ENCODE measurements at regions not wholly inside any gene's neighbourhood (a gene's known extent, or its start where the extent isn't known, plus 50 kb on each side); places are given as distances from the start of the nearest gene placed in this dataset.

DNA sequence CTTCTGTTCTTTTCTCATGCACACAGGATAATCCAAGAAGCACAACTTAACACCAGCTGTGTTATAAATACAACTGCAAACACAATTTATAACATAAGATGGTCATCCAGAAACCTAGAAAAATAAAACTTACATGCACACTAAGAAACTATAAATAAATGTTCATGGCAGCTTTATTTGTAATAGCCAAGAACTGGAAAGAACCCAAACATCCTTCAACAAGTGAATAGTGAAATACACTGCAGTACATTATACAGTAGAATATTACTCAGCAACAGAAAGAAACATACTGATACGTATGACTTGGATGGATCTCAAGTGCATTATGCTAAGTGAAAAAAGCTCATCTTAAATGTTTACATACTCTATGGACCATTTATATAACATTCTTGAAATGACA is 132.7 kb downstream of the SPTSSA start:
- Mint-ChIP-seq H3K4me1 (peaks cover 4 to 10% (median 9%) of the 10 kb centered on the region in 3 donors), H3K36me3 (no peaks in the 10 kb centered on the region), H3K4me3 (no peak overlapping the region), H3K9me3 (no peaks in the 10 kb centered on the region), H3K27me3 (peaks cover 0 to 2% of the 10 kb centered on the region in 2 donors), H3K27ac (no peak overlapping the region)
- Histone ChIP-seq H3K4me3 (ENCODE audit: low read length) (no peak overlapping the region), H3K27me3 (ENCODE audit: insufficient read depth, low read length, poor library complexity, severe bottlenecking) (no peaks in the 10 kb centered on the region), H3K36me3 (ENCODE audit: insufficient read depth, low read length) (no peaks in the 10 kb centered on the region), H3K4me1 (ENCODE audit: insufficient read depth, low read length) (no peaks in the 10 kb centered on the region), H3K9me3 (ENCODE audit: low read length) (no peaks in the 10 kb centered on the region), H3K27ac (ENCODE audit: low read depth, low read length) (no peak overlapping the region)
- POLR2A ChIA-PET: no interaction called here
- CTCF ChIA-PET: no interaction called here
- no peak for DNase-seq

DNA sequence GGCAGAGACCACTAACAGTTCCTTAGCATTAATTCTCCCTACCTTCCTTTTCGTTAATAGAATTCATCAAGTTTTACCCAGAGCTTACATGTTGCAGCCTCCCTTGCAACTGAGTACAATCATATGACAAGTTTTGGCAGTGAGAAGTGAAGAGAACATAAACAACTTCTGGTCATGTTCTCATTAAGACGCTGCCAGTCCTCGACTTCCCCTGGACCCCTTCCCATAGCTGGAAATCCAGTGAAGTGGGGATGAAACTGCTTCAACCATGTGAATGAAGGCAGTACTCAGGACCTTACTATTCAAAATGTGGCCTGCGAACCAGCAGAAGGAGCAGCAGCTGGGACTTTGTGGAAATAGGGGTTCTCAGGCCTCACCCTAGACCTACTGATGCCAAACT is 133.9 kb downstream of the SPTSSA start:
- H3K27me3 ChIP-seq (ENCODE audit: insufficient read depth, low read length, poor library complexity, severe bottlenecking): no peaks in the 10 kb centered on the region
- ChIA-PET POLR2A (no interaction called here), CTCF (no interaction called here)
- H3K4me3 ChIP-seq (ENCODE audit: low read length): no peak overlapping the region
- H3K36me3 ChIP-seq (ENCODE audit: insufficient read depth, low read length): no peaks in the 10 kb centered on the region
- H3K9me3 Mint-ChIP-seq: no peaks in the 10 kb centered on the region
- no peaks in the 10 kb centered on the region for H3K36me3 Mint-ChIP-seq
- H3K4me3 Mint-ChIP-seq: no peak overlapping the region
- peaks cover 0 to 2% of the 10 kb centered on the region in 2 donors for H3K27me3 Mint-ChIP-seq
- H3K27ac Mint-ChIP-seq: no peak overlapping the region
- no peak overlapping the region for H3K27ac ChIP-seq (ENCODE audit: low read depth, low read length)
- H3K4me1 ChIP-seq (ENCODE audit: insufficient read depth, low read length): no peaks in the 10 kb centered on the region
- no peaks in the 10 kb centered on the region for H3K9me3 ChIP-seq (ENCODE audit: low read length)
- no peak for DNase-seq
- H3K4me1 Mint-ChIP-seq: peaks cover 4 to 10% (median 9%) of the 10 kb centered on the region in 3 donors

DNA sequence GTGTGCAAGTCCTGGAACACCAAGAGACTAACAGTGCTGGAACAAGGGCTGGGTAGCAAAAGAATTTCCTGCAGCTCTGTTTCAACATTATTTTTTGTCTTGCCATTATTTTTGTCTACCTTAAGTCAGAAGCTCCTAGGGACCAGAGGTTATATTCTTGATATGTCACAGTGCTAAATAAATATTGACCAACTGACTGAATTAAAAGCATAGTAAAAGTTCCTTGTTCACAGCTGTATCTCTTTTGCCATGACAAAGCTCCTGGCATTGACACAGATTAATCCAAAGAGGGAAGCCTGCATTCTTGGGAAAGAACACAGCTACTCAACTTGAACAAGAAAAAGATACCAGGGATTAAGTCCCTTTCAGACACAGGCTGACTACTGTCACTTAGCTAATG is 136.5 kb downstream of the SPTSSA start:
- ChIA-PET CTCF (interaction anchor here (1.0 to 1.5 kb wide), 2 partner anchors 9 to 15 kb away, joined by 3 to 5 read pairs; no protein-coding TSS in a partner anchor), POLR2A (no interaction called here)

DNA sequence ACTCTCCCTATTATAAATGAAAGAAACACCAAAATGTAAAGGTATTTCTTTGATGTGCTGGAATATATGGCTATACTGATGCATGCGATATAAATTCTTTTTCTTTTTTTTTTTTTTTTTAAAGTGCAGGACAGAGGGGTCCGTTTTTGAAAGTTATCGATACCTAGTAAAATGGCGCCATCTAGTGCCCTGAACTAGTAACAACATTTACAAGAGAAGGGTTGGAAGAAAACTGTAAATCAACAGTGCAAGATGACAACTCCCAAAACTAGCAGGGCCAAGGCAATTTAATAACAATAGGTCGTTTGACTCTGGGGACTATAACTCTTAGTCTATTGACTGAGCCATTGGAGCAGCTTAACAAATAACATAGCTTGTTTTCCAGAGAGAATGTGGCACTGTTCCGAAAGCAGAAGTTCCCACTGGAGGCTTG is 137.7 kb downstream of the SPTSSA start:
- Histone ChIP-seq H3K4me1 (ENCODE audit: insufficient read depth, low read length) (no peaks in the 10 kb centered on the region), H3K9me3 (ENCODE audit: low read length) (no peaks in the 10 kb centered on the region), H3K27ac (ENCODE audit: low read depth, low read length) (no peak overlapping the region), H3K27me3 (ENCODE audit: insufficient read depth, low read length, poor library complexity, severe bottlenecking) (no peaks in the 10 kb centered on the region), H3K4me3 (ENCODE audit: low read length) (no peak overlapping the region), H3K36me3 (ENCODE audit: insufficient read depth, low read length) (no peaks in the 10 kb centered on the region)
- POLR2A ChIA-PET: no interaction called here
- no peak overlapping the region for H3K27ac Mint-ChIP-seq
- H3K4me3 Mint-ChIP-seq: no peak overlapping the region
- CTCF ChIA-PET: interaction anchor here (0.8 to 1.7 kb wide), 4 partner anchors 8 to 29 kb away, joined by 3 to 5 read pairs (median 4); no protein-coding TSS in a partner anchor
- no peaks in the 10 kb centered on the region for H3K36me3 Mint-ChIP-seq
- peak in 2 of 5 donors; percentile 3 to 15 for DNase-seq
- no peaks in the 10 kb centered on the region for H3K27me3 Mint-ChIP-seq
- H3K4me1 Mint-ChIP-seq: peaks cover 0 to 3% (median 2%) of the 10 kb centered on the region in 3 donors
- H3K9me3 Mint-ChIP-seq: no peaks in the 10 kb centered on the region

More for the DNA sequence above, 136.5 kb downstream of the SPTSSA start:
- no peak overlapping the region for H3K4me3 Mint-ChIP-seq
- Histone ChIP-seq H3K36me3 (ENCODE audit: insufficient read depth, low read length) (no peaks in the 10 kb centered on the region), H3K9me3 (ENCODE audit: low read length) (no peaks in the 10 kb centered on the region), H3K27me3 (ENCODE audit: insufficient read depth, low read length, poor library complexity, severe bottlenecking) (no peaks in the 10 kb centered on the region), H3K27ac (ENCODE audit: low read depth, low read length) (no peak overlapping the region), H3K4me3 (ENCODE audit: low read length) (no peak overlapping the region), H3K4me1 (ENCODE audit: insufficient read depth, low read length) (no peaks in the 10 kb centered on the region)
- no peaks in the 10 kb centered on the region for H3K36me3 Mint-ChIP-seq
- no peak for DNase-seq
- H3K9me3 Mint-ChIP-seq: no peaks in the 10 kb centered on the region
- peaks cover 0 to 2% of the 10 kb centered on the region in 2 donors for H3K27me3 Mint-ChIP-seq
- peaks cover 0 to 3% (median 2%) of the 10 kb centered on the region in 3 donors for H3K4me1 Mint-ChIP-seq
- no peak overlapping the region for H3K27ac Mint-ChIP-seq

DNA sequence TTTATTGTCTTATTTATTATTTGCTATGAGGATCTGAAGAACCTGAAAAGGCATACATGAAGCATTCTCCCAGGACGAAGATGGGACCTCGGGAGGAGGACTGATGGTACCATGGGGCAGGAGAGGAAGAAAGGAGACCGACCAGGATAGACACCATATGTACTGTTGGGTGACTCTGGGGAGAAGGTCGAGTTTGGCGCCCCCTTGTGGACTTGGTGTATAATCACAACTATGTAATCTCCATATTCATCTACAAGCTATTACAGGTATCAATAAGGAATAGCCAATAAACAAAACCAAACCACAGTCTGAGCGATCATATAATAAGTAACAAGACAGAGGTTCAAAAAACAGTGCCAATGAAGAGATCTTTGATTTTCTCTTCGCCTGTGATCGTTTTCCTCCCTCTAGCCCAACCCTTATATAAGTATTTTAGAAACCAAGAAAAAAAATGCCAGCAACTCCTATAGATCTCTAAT is 139.1 kb downstream of the SPTSSA start:
- Histone ChIP-seq H3K4me3 (ENCODE audit: low read length) (no peak overlapping the region), H3K4me1 (ENCODE audit: insufficient read depth, low read length) (no peaks in the 10 kb centered on the region), H3K27ac (ENCODE audit: low read depth, low read length) (no peak overlapping the region), H3K9me3 (ENCODE audit: low read length) (no peaks in the 10 kb centered on the region), H3K27me3 (ENCODE audit: insufficient read depth, low read length, poor library complexity, severe bottlenecking) (no peaks in the 10 kb centered on the region), H3K36me3 (ENCODE audit: insufficient read depth, low read length) (no peaks in the 10 kb centered on the region)
- CTCF ChIA-PET: interaction anchor here (0.7 to 2.0 kb wide), 6 partner anchors 9 to 1747 kb away, joined by 3 to 10 read pairs (median 4); no protein-coding TSS in a partner anchor
- Mint-ChIP-seq H3K9me3 (no peaks in the 10 kb centered on the region), H3K27me3 (no peaks in the 10 kb centered on the region), H3K4me1 (peaks cover 0 to 3% (median 2%) of the 10 kb centered on the region in 3 donors), H3K36me3 (no peaks in the 10 kb centered on the region), H3K4me3 (no peak overlapping the region), H3K27ac (no peak overlapping the region)
- DNase-seq: peak; percentile 39 to 71 (median 54)
- POLR2A ChIA-PET: no interaction called here

DNA sequence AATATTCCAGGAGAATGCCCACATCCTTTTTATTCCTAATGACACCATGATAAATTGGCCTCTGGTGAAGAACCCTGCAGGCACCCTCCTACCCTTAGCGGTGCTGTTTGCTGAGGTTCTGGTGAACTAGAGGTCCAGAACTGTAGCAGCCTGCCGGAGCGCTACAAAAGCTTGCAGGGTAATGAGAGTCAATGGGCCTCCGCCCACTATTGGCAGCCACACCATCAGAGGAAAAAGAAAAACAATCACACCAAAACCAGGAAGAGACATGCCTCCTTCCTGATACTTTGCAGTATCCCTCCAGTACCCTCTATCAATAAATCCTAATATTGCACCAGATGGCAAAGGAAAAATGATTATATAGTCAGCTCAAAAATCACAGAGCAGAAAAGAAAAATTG is 142.9 kb downstream of the SPTSSA start:
- Mint-ChIP-seq H3K27me3 (peaks cover 0 to 16% of the 10 kb centered on the region in 2 donors), H3K4me1 (peaks cover 0 to 3% (median 2%) of the 10 kb centered on the region in 3 donors), H3K27ac (no peak overlapping the region), H3K4me3 (no peak overlapping the region), H3K9me3 (no peaks in the 10 kb centered on the region), H3K36me3 (no peaks in the 10 kb centered on the region)
- Histone ChIP-seq H3K27me3 (ENCODE audit: insufficient read depth, low read length, poor library complexity, severe bottlenecking) (no peaks in the 10 kb centered on the region), H3K27ac (ENCODE audit: low read depth, low read length) (no peak overlapping the region), H3K4me1 (ENCODE audit: insufficient read depth, low read length) (no peaks in the 10 kb centered on the region), H3K36me3 (ENCODE audit: insufficient read depth, low read length) (no peaks in the 10 kb centered on the region), H3K4me3 (ENCODE audit: low read length) (no peak overlapping the region), H3K9me3 (ENCODE audit: low read length) (no peaks in the 10 kb centered on the region)
- no peak for DNase-seq
- POLR2A ChIA-PET: no interaction called here
- CTCF ChIA-PET: interaction anchor here (1.5 kb wide), 1 partner anchor 12 kb away, joined by 4 read pairs; no protein-coding TSS in a partner anchor

DNA sequence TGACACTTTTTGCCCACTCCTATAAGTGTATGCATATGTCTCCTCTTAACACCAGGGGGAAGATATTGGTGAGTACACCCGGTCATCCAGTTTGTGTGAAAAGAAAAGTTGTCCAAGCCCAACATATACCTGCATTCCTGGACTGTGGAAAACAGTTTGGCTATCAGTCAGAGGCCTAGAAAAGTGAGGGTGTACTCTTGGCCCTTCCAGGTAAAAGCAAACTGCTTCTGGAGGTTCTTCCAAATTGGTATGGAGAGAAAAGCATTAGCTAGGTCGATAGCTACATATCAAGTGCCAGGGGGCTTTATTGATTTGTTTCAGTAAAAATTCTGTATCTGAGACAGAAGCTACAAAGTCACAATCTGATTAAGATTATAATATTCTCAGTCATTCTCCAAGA is 144.0 kb downstream of the SPTSSA start:
- DNase-seq: no peak
- Mint-ChIP-seq H3K4me1 (peaks cover 0 to 3% (median under 1%) of the 10 kb centered on the region in 3 donors), H3K4me3 (no peak overlapping the region), H3K9me3 (no peaks in the 10 kb centered on the region), H3K27ac (no peak overlapping the region), H3K36me3 (no peaks in the 10 kb centered on the region), H3K27me3 (peaks cover 2 to 23% of the 10 kb centered on the region in 2 donors)
- POLR2A ChIA-PET: no interaction called here
- H3K27ac ChIP-seq (ENCODE audit: low read depth, low read length): no peak overlapping the region
- no peaks in the 10 kb centered on the region for H3K9me3 ChIP-seq (ENCODE audit: low read length)
- H3K27me3 ChIP-seq (ENCODE audit: insufficient read depth, low read length, poor library complexity, severe bottlenecking): no peaks in the 10 kb centered on the region
- no peaks in the 10 kb centered on the region for H3K4me1 ChIP-seq (ENCODE audit: insufficient read depth, low read length)
- no peak overlapping the region for H3K4me3 ChIP-seq (ENCODE audit: low read length)
- CTCF ChIA-PET: interaction anchor here (1.1 to 1.5 kb wide), 2 partner anchors 9 to 13 kb away, joined by 3 to 6 read pairs; no protein-coding TSS in a partner anchor
- no peaks in the 10 kb centered on the region for H3K36me3 ChIP-seq (ENCODE audit: insufficient read depth, low read length)

DNA sequence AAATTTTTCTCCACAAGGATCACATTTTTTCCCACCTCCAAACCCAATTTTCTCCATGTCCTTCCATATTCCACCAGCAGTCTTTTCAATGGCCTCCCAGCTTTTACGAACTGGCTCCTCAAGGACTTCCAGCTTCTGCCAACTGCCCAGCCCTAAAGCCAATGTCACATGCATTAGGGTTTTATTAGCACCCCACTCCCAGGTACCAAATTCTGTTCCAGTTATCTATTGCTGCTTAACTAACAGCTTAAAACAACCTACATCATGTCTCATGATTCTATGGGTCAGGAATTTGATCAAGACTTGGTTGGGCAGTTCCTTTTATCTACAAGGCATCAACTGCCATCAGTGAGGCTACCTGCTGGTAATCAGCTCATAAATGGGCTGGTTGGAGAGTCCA is 151.3 kb downstream of the SPTSSA start:
- Histone ChIP-seq H3K4me1 (ENCODE audit: insufficient read depth, low read length) (no peaks in the 10 kb centered on the region), H3K4me3 (ENCODE audit: low read length) (no peak overlapping the region), H3K9me3 (ENCODE audit: low read length) (no peaks in the 10 kb centered on the region), H3K27ac (ENCODE audit: low read depth, low read length) (no peak overlapping the region), H3K27me3 (ENCODE audit: insufficient read depth, low read length, poor library complexity, severe bottlenecking) (no peaks in the 10 kb centered on the region), H3K36me3 (ENCODE audit: insufficient read depth, low read length) (no peaks in the 10 kb centered on the region)
- no peak for DNase-seq
- no peaks in the 10 kb centered on the region for H3K4me1 Mint-ChIP-seq
- H3K4me3 Mint-ChIP-seq: no peak overlapping the region
- peaks cover 9 to 24% of the 10 kb centered on the region in 2 donors for H3K27me3 Mint-ChIP-seq
- ChIA-PET CTCF (interaction anchor here (1.2 kb wide), 1 partner anchor 14 kb away, joined by 5 read pairs; no protein-coding TSS in a partner anchor), POLR2A (no interaction called here)
- H3K9me3 Mint-ChIP-seq: peaks cover 0 to 4% (median 0%) of the 10 kb centered on the region in 5 donors
- no peak overlapping the region for H3K27ac Mint-ChIP-seq
- H3K36me3 Mint-ChIP-seq: no peaks in the 10 kb centered on the region

Data from CD8-positive, alpha-beta memory T cell (primary cell).